ENCODE measurements at regions not wholly inside any gene's neighbourhood (a gene's known extent, or its start where the extent isn't known, plus 50 kb on each side); places are given as distances from the start of the nearest gene placed in this dataset.

DNA sequence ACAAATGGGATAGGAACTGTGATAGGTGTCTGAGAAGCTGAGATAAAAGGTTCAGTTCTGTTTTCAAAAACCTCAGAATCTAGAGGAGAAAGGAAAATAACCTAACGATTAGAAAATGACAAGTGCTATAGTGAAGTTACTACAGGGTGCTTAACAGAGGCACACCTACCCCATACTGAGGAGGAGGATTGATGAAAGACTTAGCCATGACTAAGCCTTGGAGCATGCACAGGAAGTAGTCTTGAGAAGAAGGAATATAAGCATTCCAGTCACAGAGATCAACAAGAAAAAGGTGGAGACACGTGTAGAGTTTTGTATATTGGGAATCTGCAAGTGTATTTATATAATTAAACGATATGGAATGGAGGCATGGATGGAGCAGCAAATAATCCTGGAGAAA lies 1225.5 kb upstream of the CELF2 start:
- TF ChIP-seq, protein P1, sequence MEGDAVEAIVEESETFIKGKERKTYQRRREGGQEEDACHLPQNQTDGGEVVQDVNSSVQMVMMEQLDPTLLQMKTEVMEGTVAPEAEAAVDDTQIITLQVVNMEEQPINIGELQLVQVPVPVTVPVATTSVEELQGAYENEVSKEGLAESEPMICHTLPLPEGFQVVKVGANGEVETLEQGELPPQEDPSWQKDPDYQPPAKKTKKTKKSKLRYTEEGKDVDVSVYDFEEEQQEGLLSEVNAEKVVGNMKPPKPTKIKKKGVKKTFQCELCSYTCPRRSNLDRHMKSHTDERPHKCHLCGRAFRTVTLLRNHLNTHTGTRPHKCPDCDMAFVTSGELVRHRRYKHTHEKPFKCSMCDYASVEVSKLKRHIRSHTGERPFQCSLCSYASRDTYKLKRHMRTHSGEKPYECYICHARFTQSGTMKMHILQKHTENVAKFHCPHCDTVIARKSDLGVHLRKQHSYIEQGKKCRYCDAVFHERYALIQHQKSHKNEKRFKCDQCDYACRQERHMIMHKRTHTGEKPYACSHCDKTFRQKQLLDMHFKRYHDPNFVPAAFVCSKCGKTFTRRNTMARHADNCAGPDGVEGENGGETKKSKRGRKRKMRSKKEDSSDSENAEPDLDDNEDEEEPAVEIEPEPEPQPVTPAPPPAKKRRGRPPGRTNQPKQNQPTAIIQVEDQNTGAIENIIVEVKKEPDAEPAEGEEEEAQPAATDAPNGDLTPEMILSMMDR (IDR thresholded peaks at IDR 0.05) = no peak
- no peak for TF ChIP-seq EZH2 (IDR thresholded peaks at IDR 0.05)
- no peak for TF ChIP-seq EZH2phosphoT487 (IDR thresholded peaks at IDR 0.05)

All from neural progenitor cell (in vitro differentiated cells).